ENCODE measurements at regions not wholly inside any gene's neighbourhood (a gene's known extent, or its start where the extent isn't known, plus 50 kb on each side); places are given as distances from the start of the nearest gene placed in this dataset.

GRCh38 chrX:121102101-121102500 lies 54.7 kb downstream of the GLUD2 start:
- FAIRE-seq (no peak), DNase-seq (ENCODE audit: low read depth, low spot score) (no peak)
- dilution Hi-C loops (cut with MboI; ENCODE audit: extremely low pct_ligation_motif_present, low sequenced_read_pairs): no loop called here
- Histone ChIP-seq H4K20me1 (ENCODE audit: control insufficient read depth, extremely low read depth, insufficient read depth, low read length) (no peaks in the 10 kb centered on the region), H3K79me2 (ENCODE audit: control insufficient read depth, insufficient read depth, low read length) (no peaks in the 10 kb centered on the region), H3K4me2 (ENCODE audit: control insufficient read depth, extremely low read depth, insufficient read depth, low read depth, low read length) (no peak overlapping the region), H3K27me3 (ENCODE audit: control insufficient read depth, extremely low read depth, insufficient read depth, low read length) (no peaks in the 10 kb centered on the region), H3K36me3 (ENCODE audit: control insufficient read depth in 2 of 2, extremely low read depth in 1 of 2, insufficient read depth in 2 of 2, low read length in 2 of 2) (no peaks in the 10 kb centered on the region), H3K4me1 (ENCODE audit: control insufficient read depth, extremely low read depth, insufficient read depth, low read length) (no peaks in the 10 kb centered on the region), H3K27ac (ENCODE audit: control insufficient read depth, insufficient read depth, low read length) (no peak overlapping the region), H3K9me3 (ENCODE audit: control insufficient read depth, low read depth, low read length) (no peaks in the 10 kb centered on the region), H3K4me3 (ENCODE audit: control insufficient read depth in 2 of 3, extremely low read depth in 1 of 3, insufficient read depth in 2 of 3, low read depth in 1 of 3, low read length in 3 of 3) (no peak overlapping the region), H3K9ac (ENCODE audit: control insufficient read depth, extremely low read depth, insufficient read depth, low read length) (no peak overlapping the region), H2AFZ (ENCODE audit: control insufficient read depth, low read length) (no peak overlapping the region), H3K9me1 (ENCODE audit: control insufficient read depth, extremely low read depth, insufficient read depth, low read length) (no peaks in the 10 kb centered on the region)
- TF ChIP-seq CTCF (optimal IDR thresholded peaks at IDR 0.05 in 1 of 3, IDR thresholded peaks at IDR 0.05 in 1 of 3, conservative IDR thresholded peaks at IDR 0.05 in 1 of 3; ENCODE audit: extremely low read depth in 1 of 3, insufficient read depth in 2 of 3, low read length in 3 of 3): no peak
- no peak for TF ChIP-seq EZH2 (IDR thresholded peaks at IDR 0.05; ENCODE audit: low read length)

GRCh38 chrX:121103381-121103780 lies 56.0 kb downstream of the GLUD2 start:
- H3K27me3 ChIP-seq (ENCODE audit: control insufficient read depth, extremely low read depth, insufficient read depth, low read length): no peaks in the 10 kb centered on the region
- H4K20me1 ChIP-seq (ENCODE audit: control insufficient read depth, extremely low read depth, insufficient read depth, low read length): no peaks in the 10 kb centered on the region
- no peak overlapping the region for H2AFZ ChIP-seq (ENCODE audit: control insufficient read depth, low read length)
- H3K9ac ChIP-seq (ENCODE audit: control insufficient read depth, extremely low read depth, insufficient read depth, low read length): no peak overlapping the region
- DNase-seq (ENCODE audit: low read depth, low spot score): no peak
- TF ChIP-seq EZH2 (IDR thresholded peaks at IDR 0.05; ENCODE audit: low read length): no peak
- H3K9me3 ChIP-seq (ENCODE audit: control insufficient read depth, low read depth, low read length): no peaks in the 10 kb centered on the region
- no peak overlapping the region for H3K4me2 ChIP-seq (ENCODE audit: control insufficient read depth, extremely low read depth, insufficient read depth, low read depth, low read length)
- dilution Hi-C loops (cut with MboI; ENCODE audit: extremely low pct_ligation_motif_present, low sequenced_read_pairs): no loop called here
- FAIRE-seq: no peak
- H3K9me1 ChIP-seq (ENCODE audit: control insufficient read depth, extremely low read depth, insufficient read depth, low read length): no peaks in the 10 kb centered on the region
- H3K79me2 ChIP-seq (ENCODE audit: control insufficient read depth, insufficient read depth, low read length): no peaks in the 10 kb centered on the region
- H3K4me1 ChIP-seq (ENCODE audit: control insufficient read depth, extremely low read depth, insufficient read depth, low read length): no peaks in the 10 kb centered on the region
- H3K27ac ChIP-seq (ENCODE audit: control insufficient read depth, insufficient read depth, low read length): no peak overlapping the region
- H3K4me3 ChIP-seq (ENCODE audit: control insufficient read depth in 2 of 3, extremely low read depth in 1 of 3, insufficient read depth in 2 of 3, low read depth in 1 of 3, low read length in 3 of 3): no peak overlapping the region
- H3K36me3 ChIP-seq (ENCODE audit: control insufficient read depth in 2 of 2, extremely low read depth in 1 of 2, insufficient read depth in 2 of 2, low read length in 2 of 2): no peaks in the 10 kb centered on the region

- Histone ChIP-seq H3K9me1 (ENCODE audit: control insufficient read depth, extremely low read depth, insufficient read depth, low read length) (no peaks in the 10 kb centered on the region), H3K4me3 (ENCODE audit: control insufficient read depth in 2 of 3, extremely low read depth in 1 of 3, insufficient read depth in 2 of 3, low read depth in 1 of 3, low read length in 3 of 3) (no peak overlapping the region), H3K36me3 (ENCODE audit: control insufficient read depth in 2 of 2, extremely low read depth in 1 of 2, insufficient read depth in 2 of 2, low read length in 2 of 2) (no peaks in the 10 kb centered on the region), H3K4me1 (ENCODE audit: control insufficient read depth, extremely low read depth, insufficient read depth, low read length) (no peaks in the 10 kb centered on the region), H3K9ac (ENCODE audit: control insufficient read depth, extremely low read depth, insufficient read depth, low read length) (no peak overlapping the region), H3K79me2 (ENCODE audit: control insufficient read depth, insufficient read depth, low read length) (no peaks in the 10 kb centered on the region), H4K20me1 (ENCODE audit: control insufficient read depth, extremely low read depth, insufficient read depth, low read length) (no peaks in the 10 kb centered on the region), H3K27me3 (ENCODE audit: control insufficient read depth, extremely low read depth, insufficient read depth, low read length) (no peaks in the 10 kb centered on the region), H2AFZ (ENCODE audit: control insufficient read depth, low read length) (no peak overlapping the region), H3K9me3 (ENCODE audit: control insufficient read depth, low read depth, low read length) (no peaks in the 10 kb centered on the region), H3K4me2 (ENCODE audit: control insufficient read depth, extremely low read depth, insufficient read depth, low read depth, low read length) (no peak overlapping the region), H3K27ac (ENCODE audit: control insufficient read depth, insufficient read depth, low read length) (no peak overlapping the region)
- dilution Hi-C loops (cut with MboI; ENCODE audit: extremely low pct_ligation_motif_present, low sequenced_read_pairs): no loop called here
- DNase-seq (ENCODE audit: low read depth, low spot score): no peak
- TF ChIP-seq EZH2 (IDR thresholded peaks at IDR 0.05; ENCODE audit: low read length) (no peak), CTCF (optimal IDR thresholded peaks at IDR 0.05 in 1 of 3, IDR thresholded peaks at IDR 0.05 in 1 of 3, conservative IDR thresholded peaks at IDR 0.05 in 1 of 3; ENCODE audit: extremely low read depth in 1 of 3, insufficient read depth in 2 of 3, low read length in 3 of 3) (no peak)
- no peak for FAIRE-seq
Measured at GRCh38 chrX:121106484-121107235, 59.2 kb downstream of the GLUD2 start.

Data from keratinocyte (primary cell).